ENCODE measurements at regions not wholly inside any gene's neighbourhood (a gene's known extent, or its start where the extent isn't known, plus 50 kb on each side); places are given as distances from the start of the nearest gene placed in this dataset.
"Not testable (repeated sequence)": the region's sequence is repeated elsewhere in the genome, so short reads cannot be mapped to it uniquely, and the experiment has no call there.

GRCh38 chr10:60535427-60535826, 145.8 kb upstream of the ANK3 start:
- FAIRE-seq = no peak

GRCh38 chr10:60534761-60535389, 145.2 kb upstream of the ANK3 start:
- FAIRE-seq = no peak
- TF ChIP-seq PAX5 (IDR thresholded peaks at IDR 0.05; ENCODE audit: insufficient read depth, low read length, severe bottlenecking) (no peak), POU2F2 (IDR thresholded peaks at IDR 0.05; ENCODE audit: low read depth, low read length) (no peak), POLR2A (IDR thresholded peaks at IDR 0.05; ENCODE audit: low read depth, low read length) (no peak), POLR2AphosphoS5 (IDR thresholded peaks at IDR 0.05; ENCODE audit: low read depth, low read length) (no peak), SPI1 (IDR thresholded peaks at IDR 0.05; ENCODE audit: low read depth, low read length) (no peak), TAF1 (IDR thresholded peaks at IDR 0.05; ENCODE audit: low read depth, low read length) (no peak)
- no peak for DNase-seq (ENCODE audit: insufficient read length, low spot score)

More at GRCh38 chr10:60535427-60535826, 145.8 kb upstream of the ANK3 start:
- DNase-seq (ENCODE audit: insufficient read length, low spot score) = no peak
- no peak for TF ChIP-seq POU2F2 (IDR thresholded peaks at IDR 0.05; ENCODE audit: low read depth, low read length)
- no peak for TF ChIP-seq PAX5 (IDR thresholded peaks at IDR 0.05; ENCODE audit: insufficient read depth, low read length, severe bottlenecking)
- no peak for TF ChIP-seq POLR2AphosphoS5 (IDR thresholded peaks at IDR 0.05; ENCODE audit: low read depth, low read length)
- TF ChIP-seq POLR2A (IDR thresholded peaks at IDR 0.05; ENCODE audit: low read depth, low read length) = no peak
- TF ChIP-seq TAF1 (IDR thresholded peaks at IDR 0.05; ENCODE audit: low read depth, low read length) = no peak
- TF ChIP-seq SPI1 (IDR thresholded peaks at IDR 0.05; ENCODE audit: low read depth, low read length) = no peak

GRCh38 chr10:60532696-60533468, 143.2 kb upstream of the ANK3 start:
- DNase-seq (ENCODE audit: insufficient read length, low spot score) = no peak
- no peak for FAIRE-seq
- TF ChIP-seq POU2F2 (IDR thresholded peaks at IDR 0.05; ENCODE audit: low read depth, low read length) (no peak), POLR2A (IDR thresholded peaks at IDR 0.05; ENCODE audit: low read depth, low read length) (no peak), SPI1 (IDR thresholded peaks at IDR 0.05; ENCODE audit: low read depth, low read length) (no peak), TAF1 (IDR thresholded peaks at IDR 0.05; ENCODE audit: low read depth, low read length) (no peak), PAX5 (IDR thresholded peaks at IDR 0.05; ENCODE audit: insufficient read depth, low read length, severe bottlenecking) (no peak), POLR2AphosphoS5 (IDR thresholded peaks at IDR 0.05; ENCODE audit: low read depth, low read length) (no peak)

- FAIRE-seq (no peak), DNase-seq (ENCODE audit: insufficient read length, low spot score) (no peak)
- TF ChIP-seq POLR2AphosphoS5 (IDR thresholded peaks at IDR 0.05; ENCODE audit: low read depth, low read length) (no peak), POU2F2 (IDR thresholded peaks at IDR 0.05; ENCODE audit: low read depth, low read length) (no peak), POLR2A (IDR thresholded peaks at IDR 0.05; ENCODE audit: low read depth, low read length) (no peak)
These were observed 141.3 kb upstream of the ANK3 start for GRCh38 chr10:60531006-60531405.

- no peak for TF ChIP-seq POLR2A (IDR thresholded peaks at IDR 0.05; ENCODE audit: low read depth, low read length)
- TF ChIP-seq POU2F2 (IDR thresholded peaks at IDR 0.05; ENCODE audit: low read depth, low read length) = no peak
- TF ChIP-seq TAF1 (IDR thresholded peaks at IDR 0.05; ENCODE audit: low read depth, low read length) = no peak
- TF ChIP-seq PAX5 (IDR thresholded peaks at IDR 0.05; ENCODE audit: insufficient read depth, low read length, severe bottlenecking) = no peak
- no peak for TF ChIP-seq SPI1 (IDR thresholded peaks at IDR 0.05; ENCODE audit: low read depth, low read length)
- no peak for TF ChIP-seq POLR2AphosphoS5 (IDR thresholded peaks at IDR 0.05; ENCODE audit: low read depth, low read length)
- DNase-seq (ENCODE audit: insufficient read length, low spot score) (no peak), FAIRE-seq (no peak)
These were observed 138.0 kb upstream of the ANK3 start for GRCh38 chr10:60527676-60528075.

- FAIRE-seq = no peak
- TF ChIP-seq POLR2A (IDR thresholded peaks at IDR 0.05; ENCODE audit: low read depth, low read length) = no peak
- no peak for DNase-seq (ENCODE audit: insufficient read length, low spot score)
These were observed 136.3 kb upstream of the ANK3 start for GRCh38 chr10:60525716-60526585.

GRCh38 chr10:60524541-60524940, 134.9 kb upstream of the ANK3 start:
- DNase-seq (ENCODE audit: insufficient read length, low spot score) (no peak), FAIRE-seq (no peak)
- TF ChIP-seq TAF1 (IDR thresholded peaks at IDR 0.05; ENCODE audit: low read depth, low read length) (no peak), SPI1 (IDR thresholded peaks at IDR 0.05; ENCODE audit: low read depth, low read length) (no peak), POLR2AphosphoS5 (IDR thresholded peaks at IDR 0.05; ENCODE audit: low read depth, low read length) (no peak), PAX5 (IDR thresholded peaks at IDR 0.05; ENCODE audit: insufficient read depth, low read length, severe bottlenecking) (no peak), POU2F2 (IDR thresholded peaks at IDR 0.05; ENCODE audit: low read depth, low read length) (no peak), POLR2A (IDR thresholded peaks at IDR 0.05; ENCODE audit: low read depth, low read length) (no peak)

GRCh38 chr10:60523371-60523770, 133.7 kb upstream of the ANK3 start:
- not testable (repeated sequence) for FAIRE-seq; DNase-seq (ENCODE audit: insufficient read length, low spot score)

GRCh38 chr10:60522617-60523016, 132.9 kb upstream of the ANK3 start:
- DNase-seq (ENCODE audit: insufficient read length, low spot score) = no peak
- no peak for FAIRE-seq
- TF ChIP-seq POLR2AphosphoS5 (IDR thresholded peaks at IDR 0.05; ENCODE audit: low read depth, low read length) (no peak), TAF1 (IDR thresholded peaks at IDR 0.05; ENCODE audit: low read depth, low read length) (no peak), PAX5 (IDR thresholded peaks at IDR 0.05; ENCODE audit: insufficient read depth, low read length, severe bottlenecking) (no peak), POLR2A (IDR thresholded peaks at IDR 0.05; ENCODE audit: low read depth, low read length) (no peak), POU2F2 (IDR thresholded peaks at IDR 0.05; ENCODE audit: low read depth, low read length) (no peak), SPI1 (IDR thresholded peaks at IDR 0.05; ENCODE audit: low read depth, low read length) (no peak)

Measured in GM12891 (cell line).